ENCODE measurements at regions not wholly inside any gene's neighbourhood (a gene's known extent, or its start where the extent isn't known, plus 50 kb on each side); places are given as distances from the start of the nearest gene placed in this dataset.
"Not testable (repeated sequence)": the region's sequence is repeated elsewhere in the genome, so short reads cannot be mapped to it uniquely, and the experiment has no call there.

- no peak for DNase-seq
- intact Hi-C loops (cut with micrococcal nuclease), result no loop called here
- ATAC-seq, result no peak
Measured at GRCh38 chr10:53379956-53380355, 607.4 kb upstream of the MBL2 start.

DNA sequence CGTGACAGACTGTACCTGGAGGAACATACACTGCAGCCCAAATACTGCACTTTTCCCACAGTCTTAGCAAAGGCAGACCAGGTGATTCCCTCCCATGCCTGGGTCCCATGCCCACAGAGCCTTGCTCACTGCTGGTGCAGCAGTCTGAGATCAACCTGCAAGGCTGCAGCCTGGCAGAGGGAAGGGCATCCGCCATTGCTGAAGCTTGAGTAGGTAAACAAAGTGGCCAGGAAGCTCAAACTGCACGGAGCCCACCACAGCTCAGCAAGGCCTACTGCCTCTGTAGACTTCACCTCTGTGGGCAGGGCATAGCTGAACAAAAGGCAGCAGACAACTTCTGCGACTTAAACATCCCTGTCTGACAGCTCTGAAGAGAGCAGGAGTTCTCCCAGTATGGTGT lies 597.8 kb upstream of the MBL2 start:
- intact Hi-C loops (cut with micrococcal nuclease), result no loop called here
- ATAC-seq (no peak), DNase-seq (no peak)

DNA sequence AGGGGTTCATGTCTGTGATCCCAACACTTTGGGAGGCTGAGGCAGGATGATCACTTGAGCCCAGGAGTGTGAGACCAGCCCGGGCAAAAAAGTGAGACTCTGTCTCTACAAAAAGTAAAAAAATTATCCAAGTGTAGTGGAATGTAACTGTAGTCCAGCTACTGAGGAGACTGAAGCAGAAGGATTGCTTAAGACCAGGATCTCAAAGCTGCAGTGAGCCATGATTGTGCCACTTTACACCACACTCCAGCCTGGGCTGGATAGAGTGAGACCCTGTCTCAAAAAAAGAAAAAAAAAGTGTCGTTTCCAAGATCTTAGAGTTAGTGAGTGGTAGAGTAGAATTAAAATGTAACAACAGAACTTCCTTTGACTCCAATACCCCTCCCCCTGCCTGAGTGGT lies 589.4 kb upstream of the MBL2 start:
- DNase-seq, result no peak
- ATAC-seq, result no peak
- intact Hi-C loops (cut with micrococcal nuclease), result no loop called here

GRCh38 chr10:53361281-53361680 lies 588.7 kb upstream of the MBL2 start:
- DNase-seq (no peak), ATAC-seq (no peak)
- intact Hi-C loops (cut with micrococcal nuclease), result no loop called here

- DNase-seq; intact Hi-C loops (cut with micrococcal nuclease); ATAC-seq: not testable (repeated sequence)
Measured at GRCh38 chr10:53358978-53359377, 586.4 kb upstream of the MBL2 start.

- intact Hi-C loops (cut with micrococcal nuclease), result no loop called here
Measured at GRCh38 chr10:53358536-53358935, 586.0 kb upstream of the MBL2 start.

GRCh38 chr10:53357587-53357986 lies 585.0 kb upstream of the MBL2 start:
- no peak for DNase-seq

More at GRCh38 chr10:53358536-53358935, 586.0 kb upstream of the MBL2 start:
- ATAC-seq (no peak), DNase-seq (no peak)

GRCh38 chr10:53356616-53357349 lies 584.2 kb upstream of the MBL2 start:
- no peak for ATAC-seq
- intact Hi-C loops (cut with micrococcal nuclease), result no loop called here
- no peak for DNase-seq

More at GRCh38 chr10:53357587-53357986, 585.0 kb upstream of the MBL2 start:
- intact Hi-C loops (cut with micrococcal nuclease), result no loop called here
- ATAC-seq, result no peak

- intact Hi-C loops (cut with micrococcal nuclease); DNase-seq: not testable (repeated sequence)
Measured at GRCh38 chr10:53342531-53342930, 569.9 kb upstream of the MBL2 start.

DNA sequence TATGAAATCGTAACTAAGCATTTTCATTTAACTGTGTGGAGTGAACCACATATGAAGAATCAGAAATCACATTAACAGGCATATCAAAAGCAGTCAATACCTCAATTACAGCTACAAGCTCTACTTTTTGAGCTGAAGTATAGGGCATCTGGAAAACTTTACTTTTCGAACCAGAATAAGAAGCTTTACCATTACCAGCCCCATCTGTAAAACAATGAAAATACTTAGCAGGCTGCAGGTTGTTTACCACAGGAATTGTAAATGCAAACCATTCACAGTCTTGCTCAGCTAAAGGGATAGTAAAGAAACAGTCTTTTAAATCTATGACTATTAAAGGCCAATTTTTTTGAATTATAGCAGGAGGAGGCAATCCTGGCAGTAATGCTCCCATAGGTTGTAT lies 565.6 kb upstream of the MBL2 start:
- DNase-seq; intact Hi-C loops (cut with micrococcal nuclease); ATAC-seq: not testable (repeated sequence)

More at GRCh38 chr10:53342531-53342930, 569.9 kb upstream of the MBL2 start:
- ATAC-seq, result not testable (repeated sequence)

DNA sequence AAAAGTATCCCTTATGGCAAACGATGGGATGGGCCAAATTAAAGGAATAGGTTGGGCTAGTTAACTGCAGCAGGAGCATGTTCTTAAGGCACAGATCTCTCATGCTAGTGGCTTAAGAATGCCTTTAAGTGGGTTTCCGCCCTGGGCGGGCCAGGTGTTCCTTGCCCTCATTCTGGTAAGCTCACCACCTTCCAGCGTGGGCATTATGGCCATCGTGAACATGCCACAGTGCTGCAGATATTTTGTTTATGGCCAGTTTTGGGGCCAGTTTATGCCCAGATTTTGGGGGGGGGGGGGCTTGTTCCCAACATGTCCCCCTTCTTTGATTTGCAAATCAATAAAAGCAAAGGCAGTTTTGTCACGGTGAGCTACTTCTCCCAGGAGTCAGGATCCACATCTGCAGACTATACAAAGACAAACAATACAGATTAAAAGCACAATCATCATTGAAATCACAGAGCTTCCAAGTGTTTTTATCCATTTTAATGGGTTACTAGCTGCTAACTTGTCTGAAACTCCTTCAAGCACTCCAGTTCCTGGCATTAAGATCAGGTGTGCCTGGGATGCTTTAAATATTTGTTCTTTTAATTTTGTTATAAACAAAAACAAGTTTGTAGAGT lies 563.3 kb upstream of the MBL2 start:
- ATAC-seq; DNase-seq; intact Hi-C loops (cut with micrococcal nuclease): not testable (repeated sequence)

DNA sequence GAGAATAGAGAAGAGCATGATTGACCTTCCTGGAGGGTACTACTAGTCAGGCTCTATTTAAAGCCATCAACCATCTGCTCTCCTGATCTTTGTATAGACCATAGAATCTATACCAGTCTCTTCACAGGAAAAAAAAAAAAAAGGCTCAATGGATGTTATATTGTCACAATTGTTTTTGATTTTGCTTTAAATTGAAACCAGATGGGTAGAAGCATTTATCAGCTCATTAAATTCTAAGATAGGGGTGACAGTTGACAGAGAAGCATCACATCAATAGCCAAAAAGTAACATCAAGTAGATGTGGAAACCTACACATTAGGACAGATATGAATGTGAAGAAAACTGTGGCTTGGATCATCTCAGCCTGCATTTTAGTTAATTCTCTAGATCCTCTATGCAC lies 558.9 kb upstream of the MBL2 start:
- ATAC-seq, result no peak
- intact Hi-C loops (cut with micrococcal nuclease), result no loop called here
- no peak for DNase-seq

GRCh38 chr10:53326401-53327305 lies 554.1 kb upstream of the MBL2 start:
- intact Hi-C loops (cut with micrococcal nuclease); ATAC-seq; DNase-seq: not testable (repeated sequence)

DNA sequence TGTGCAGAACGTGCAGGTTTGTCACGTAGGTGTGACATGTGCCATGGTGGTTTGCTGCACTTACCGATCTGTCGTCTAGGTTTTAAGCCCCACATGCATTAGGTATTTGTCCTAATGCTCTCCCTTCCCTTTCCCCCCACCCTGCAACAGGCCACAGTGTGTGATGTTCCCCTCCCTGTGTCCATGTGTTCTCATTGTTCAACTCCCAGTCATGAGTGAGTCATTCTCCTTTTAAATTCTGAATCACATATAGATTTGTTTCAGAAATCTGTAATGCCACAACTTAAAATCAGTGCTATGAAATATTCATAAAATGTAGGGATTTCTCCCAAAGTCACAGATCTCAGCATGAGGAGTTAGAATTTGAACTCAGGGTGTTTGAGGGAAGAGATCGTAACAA lies 552.5 kb upstream of the MBL2 start:
- intact Hi-C loops (cut with micrococcal nuclease), result no loop called here
- ATAC-seq (no peak), DNase-seq (no peak)

- ATAC-seq (no peak), DNase-seq (no peak)
- intact Hi-C loops (cut with micrococcal nuclease), result no loop called here
Measured at GRCh38 chr10:53315709-53316108, 543.1 kb upstream of the MBL2 start.

GRCh38 chr10:53314876-53315275 lies 542.3 kb upstream of the MBL2 start:
- no peak for ATAC-seq
- DNase-seq, result no peak
- intact Hi-C loops (cut with micrococcal nuclease), result no loop called here

GRCh38 chr10:53298443-53298842 lies 525.9 kb upstream of the MBL2 start:
- intact Hi-C loops (cut with micrococcal nuclease), result no loop called here
- DNase-seq (no peak), ATAC-seq (no peak)

GRCh38 chr10:53284615-53285182 lies 512.1 kb upstream of the MBL2 start:
- intact Hi-C loops (cut with micrococcal nuclease), result no loop called here
- DNase-seq, result no peak
- no peak for ATAC-seq

DNA sequence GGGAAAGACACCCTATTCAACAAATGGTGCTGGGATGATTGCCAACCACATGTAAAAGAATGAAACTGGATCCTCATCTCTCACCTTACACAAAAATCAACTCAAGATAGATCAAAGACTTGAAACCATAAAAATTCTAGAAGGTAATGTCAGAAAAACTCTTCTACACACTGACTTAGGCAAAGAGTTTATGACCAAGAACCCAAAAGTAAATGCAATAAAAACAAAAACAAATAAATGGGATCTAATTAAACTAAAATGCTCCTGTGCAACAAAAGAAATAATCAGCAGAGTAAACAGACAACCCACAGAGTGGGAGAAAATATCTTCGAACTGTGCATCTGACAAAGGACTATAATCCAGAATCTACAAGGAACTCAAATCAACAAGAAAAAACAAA lies 504.2 kb upstream of the MBL2 start:
- intact Hi-C loops (cut with micrococcal nuclease), result no loop called here
- ATAC-seq (no peak), DNase-seq (no peak)

DNA sequence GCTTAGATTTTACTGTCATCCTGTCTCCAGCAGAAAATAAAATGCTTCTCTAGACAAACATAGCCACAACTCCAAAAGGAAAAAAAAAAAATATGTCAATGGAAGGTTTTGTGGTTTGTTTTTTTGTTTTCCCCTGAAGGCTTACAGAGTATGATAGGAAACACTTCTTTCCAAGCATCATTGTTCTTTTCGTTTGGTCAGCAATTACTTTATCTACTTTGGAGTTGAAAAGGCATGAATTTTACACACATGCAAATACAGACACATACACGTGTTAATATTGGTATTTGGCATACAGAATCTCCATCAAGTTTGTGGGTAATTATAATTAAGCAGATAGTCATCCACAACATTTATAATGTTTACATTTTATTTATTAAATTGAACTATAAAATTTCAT lies 496.9 kb upstream of the MBL2 start:
- no peak for DNase-seq
- no peak for ATAC-seq
- intact Hi-C loops (cut with micrococcal nuclease), result no loop called here
